HCT116 (cell line): ENCODE measurements at regions not wholly inside any gene's neighbourhood (a gene's known extent, or its start where the extent isn't known, plus 50 kb on each side); places are given as distances from the start of the nearest gene placed in this dataset.

Experiments
- CTCF ChIP-seq, 3 experiments: fragments of 200-600 bp in 1 of 3; sonication (generic) in 1 of 3; IDR thresholded peaks in 2 of 3; conservative IDR thresholded peaks in 1 of 3; 2 replicates each; pipeline ENCODE4 v1.5.1; 2012 to 2017; ENCODE audit warnings: low read depth in 2 of 3, low read length in 2 of 3, antibody characterized with exemption in 1 of 3, borderline replicate concordance in 1 of 3, control low read depth in 1 of 3, mild to moderate bottlenecking in 1 of 3, mixed read lengths in 1 of 3, mixed run types in 1 of 3, moderate library complexity in 1 of 3; ENCODE audit not compliant: insufficient read depth in 1 of 3
- EGR1 ChIP-seq: IDR thresholded peaks from 2 replicates; pipeline ENCODE4 v1.6.1; 2012; ENCODE audit warnings: low read depth
- REST ChIP-seq: IDR thresholded peaks from 2 replicates; pipeline ENCODE4 v1.6.1; 2012; ENCODE audit warnings: low read depth
- YY1 ChIP-seq: IDR thresholded peaks from 2 replicates; pipeline ENCODE4 v1.6.1; 2011; ENCODE audit warnings: low read length, low read depth, moderate library complexity, mild to moderate bottlenecking; ENCODE audit not compliant: insufficient replicate concordance; ENCODE audit errors: extremely low read depth

- TF ChIP-seq YY1: no peak
- no peak for TF ChIP-seq EGR1
- no peak for TF ChIP-seq REST
- no peak for TF ChIP-seq CTCF (IDR thresholded peaks at IDR 0.05 in 2 of 3, conservative IDR thresholded peaks at IDR 0.05 in 1 of 3; ENCODE audit: borderline replicate concordance in 1 of 3, insufficient read depth in 1 of 3, low read depth in 2 of 3, low read length in 2 of 3)
Measured at GRCh38 chr6:139470997-139471396, 96.5 kb upstream of the CITED2 start.
